ENCODE measurements at regions not wholly inside any gene's neighbourhood (a gene's known extent, or its start where the extent isn't known, plus 50 kb on each side); places are given as distances from the start of the nearest gene placed in this dataset.
"Not testable (repeated sequence)": the region's sequence is repeated elsewhere in the genome, so short reads cannot be mapped to it uniquely, and the experiment has no call there.

- no peak overlapping the region for H3K4me3 ChIP-seq (ENCODE audit: low read length)
- DNase-seq (ENCODE audit: low read depth) = peak; percentile 28
- no peak for TF ChIP-seq CTCF (IDR thresholded peaks at IDR 0.05; ENCODE audit: insufficient read depth, low read depth, low read length, missing control alignments)
Observed at GRCh38 chrX:150212672-150213480, 150.2 kb upstream of the MAMLD1 start.

GRCh38 chrX:150213481-150214030, 149.6 kb upstream of the MAMLD1 start:
- no peak overlapping the region for H3K4me3 ChIP-seq (ENCODE audit: low read length)
- no peak for TF ChIP-seq CTCF (IDR thresholded peaks at IDR 0.05; ENCODE audit: insufficient read depth, low read depth, low read length, missing control alignments)
- DNase-seq (ENCODE audit: low read depth) = no peak

- not testable (repeated sequence) for DNase-seq (ENCODE audit: low read depth); H3K4me3 ChIP-seq (ENCODE audit: low read length)
Observed at GRCh38 chrX:150216000-150216399, 147.1 kb upstream of the MAMLD1 start.

GRCh38 chrX:150216716-150217115, 146.4 kb upstream of the MAMLD1 start:
- DNase-seq (ENCODE audit: low read depth) = no peak
- no peak for TF ChIP-seq CTCF (IDR thresholded peaks at IDR 0.05; ENCODE audit: insufficient read depth, low read depth, low read length, missing control alignments)
- H3K4me3 ChIP-seq (ENCODE audit: low read length) = no peak overlapping the region

- no peak for TF ChIP-seq CTCF (IDR thresholded peaks at IDR 0.05; ENCODE audit: insufficient read depth, low read depth, low read length, missing control alignments)
- no peak for DNase-seq (ENCODE audit: low read depth)
- H3K4me3 ChIP-seq (ENCODE audit: low read length) = no peak overlapping the region
Observed at GRCh38 chrX:150217609-150218008, 145.5 kb upstream of the MAMLD1 start.

GRCh38 chrX:150219374-150220185, 143.5 kb upstream of the MAMLD1 start:
- no peak overlapping the region for H3K4me3 ChIP-seq (ENCODE audit: low read length)
- no peak for DNase-seq (ENCODE audit: low read depth)

More at GRCh38 chrX:150219374-150220185, 143.5 kb upstream of the MAMLD1 start:
- no peak for TF ChIP-seq CTCF (IDR thresholded peaks at IDR 0.05; ENCODE audit: insufficient read depth, low read depth, low read length, missing control alignments)

All from epithelial cell of esophagus (primary cell).